ENCODE measurements at regions not wholly inside any gene's neighbourhood (a gene's known extent, or its start where the extent isn't known, plus 50 kb on each side); places are given as distances from the start of the nearest gene placed in this dataset.
A peak's percentile ranks its signal among the peaks of the same experiment; 100 is the strongest.

DNA sequence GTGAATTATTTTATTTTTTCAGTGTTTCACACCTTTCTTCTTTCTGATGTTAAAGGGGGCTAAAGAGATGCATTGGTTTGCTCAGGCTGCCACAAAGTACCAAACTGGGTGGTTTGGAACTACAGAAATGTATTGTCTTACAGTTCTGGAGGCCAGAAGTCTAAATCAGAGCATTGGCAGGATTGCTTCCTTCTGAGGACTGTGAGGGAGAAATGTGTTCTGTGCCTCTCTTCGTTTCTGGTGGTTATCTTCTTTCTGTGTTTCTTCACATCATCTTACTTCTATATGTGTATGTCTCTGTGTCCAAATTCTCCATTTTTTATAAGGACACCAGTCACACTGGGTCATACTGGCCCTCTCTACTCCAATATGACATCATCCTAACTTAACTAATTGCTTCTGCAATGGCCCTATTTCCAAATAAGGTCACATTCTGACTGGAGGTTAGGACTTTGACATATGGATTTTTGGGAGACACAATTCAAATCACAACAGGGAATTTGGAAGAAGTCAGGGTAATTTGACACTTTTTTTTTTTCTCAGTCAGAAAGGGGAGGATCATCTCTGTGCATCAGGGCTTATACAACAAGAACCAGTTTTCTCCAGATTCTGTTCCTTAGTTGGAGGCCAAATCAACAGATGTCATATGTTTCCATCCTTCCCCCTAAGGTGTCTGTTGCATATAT is 188.2 kb downstream of the KCNRG start:
- Histone ChIP-seq H3K9me2 (replicated peaks; ENCODE audit: insufficient read depth, low read length) (no peaks in the 10 kb centered on the region), H3F3A (ENCODE audit: insufficient read depth) (no peaks in the 10 kb centered on the region), H2AFZ (ENCODE audit: low read depth, low read length, severe bottlenecking) (no peak overlapping the region), H3K9me3 (ENCODE audit: insufficient read depth, low read length) (no peaks in the 10 kb centered on the region), H4K20me1 (ENCODE audit: low read depth, low read length) (no peaks in the 10 kb centered on the region), H3K9ac (ENCODE audit: low read length) (no peak overlapping the region), H3K79me2 (ENCODE audit: insufficient read depth, low read length) (no peaks in the 10 kb centered on the region), H3K4me3 (ENCODE audit: insufficient read depth, low read length, poor library complexity, severe bottlenecking) (no peak overlapping the region), H3K27ac (ENCODE audit: low read depth, low read length) (no peak overlapping the region), H3K36me3 (ENCODE audit: low read length) (no peaks in the 10 kb centered on the region), H3K4me2 (ENCODE audit: low read depth, low read length, poor library complexity, severe bottlenecking) (no peak overlapping the region), H3K27me3 (ENCODE audit: low read length) (no peaks in the 10 kb centered on the region)
- no peak for TF ChIP-seq EZH2phosphoT487 (conservative IDR thresholded peaks at IDR 0.05; ENCODE audit: low read length)
- TF ChIP-seq, protein P1, sequence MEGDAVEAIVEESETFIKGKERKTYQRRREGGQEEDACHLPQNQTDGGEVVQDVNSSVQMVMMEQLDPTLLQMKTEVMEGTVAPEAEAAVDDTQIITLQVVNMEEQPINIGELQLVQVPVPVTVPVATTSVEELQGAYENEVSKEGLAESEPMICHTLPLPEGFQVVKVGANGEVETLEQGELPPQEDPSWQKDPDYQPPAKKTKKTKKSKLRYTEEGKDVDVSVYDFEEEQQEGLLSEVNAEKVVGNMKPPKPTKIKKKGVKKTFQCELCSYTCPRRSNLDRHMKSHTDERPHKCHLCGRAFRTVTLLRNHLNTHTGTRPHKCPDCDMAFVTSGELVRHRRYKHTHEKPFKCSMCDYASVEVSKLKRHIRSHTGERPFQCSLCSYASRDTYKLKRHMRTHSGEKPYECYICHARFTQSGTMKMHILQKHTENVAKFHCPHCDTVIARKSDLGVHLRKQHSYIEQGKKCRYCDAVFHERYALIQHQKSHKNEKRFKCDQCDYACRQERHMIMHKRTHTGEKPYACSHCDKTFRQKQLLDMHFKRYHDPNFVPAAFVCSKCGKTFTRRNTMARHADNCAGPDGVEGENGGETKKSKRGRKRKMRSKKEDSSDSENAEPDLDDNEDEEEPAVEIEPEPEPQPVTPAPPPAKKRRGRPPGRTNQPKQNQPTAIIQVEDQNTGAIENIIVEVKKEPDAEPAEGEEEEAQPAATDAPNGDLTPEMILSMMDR (IDR thresholded peaks at IDR 0.05; ENCODE audit: insufficient read depth, low read length, poor library complexity, severe bottlenecking) = no peak

DNA sequence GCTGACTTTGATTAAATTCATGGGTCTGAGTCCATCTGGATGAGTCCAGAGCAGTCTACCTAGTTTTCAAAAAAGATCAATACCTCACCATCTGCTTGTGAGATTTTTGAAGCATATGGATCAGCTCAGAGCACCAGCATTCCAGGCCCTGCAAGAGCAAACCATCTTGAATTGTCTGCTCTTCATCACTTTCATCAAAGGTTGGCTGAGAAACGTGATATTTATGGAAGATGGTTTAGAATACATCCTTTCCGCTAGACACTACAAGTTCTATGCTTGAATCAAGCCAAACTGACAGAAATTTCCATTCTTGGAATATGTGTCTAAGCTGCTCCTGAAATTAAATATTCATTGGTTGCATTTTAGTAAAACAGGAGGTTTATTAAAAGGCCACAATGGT is 190.3 kb downstream of the KCNRG start:
- H3K27ac ChIP-seq (ENCODE audit: low read depth, low read length) = no peak overlapping the region
- no peaks in the 10 kb centered on the region for H3K9me3 ChIP-seq (ENCODE audit: insufficient read depth, low read length)
- H2AFZ ChIP-seq (ENCODE audit: low read depth, low read length, severe bottlenecking) = no peak overlapping the region
- H3K4me3 ChIP-seq (ENCODE audit: insufficient read depth, low read length, poor library complexity, severe bottlenecking) = no peak overlapping the region
- H3K36me3 ChIP-seq (ENCODE audit: low read length) = no peaks in the 10 kb centered on the region
- H3K9ac ChIP-seq (ENCODE audit: low read length) = no peak overlapping the region
- H4K20me1 ChIP-seq (ENCODE audit: low read depth, low read length) = no peaks in the 10 kb centered on the region
- no peak overlapping the region for H3K4me2 ChIP-seq (ENCODE audit: low read depth, low read length, poor library complexity, severe bottlenecking)
- no peaks in the 10 kb centered on the region for H3F3A ChIP-seq (ENCODE audit: insufficient read depth)
- no peaks in the 10 kb centered on the region for H3K27me3 ChIP-seq (ENCODE audit: low read length)
- no peaks in the 10 kb centered on the region for H3K9me2 ChIP-seq (replicated peaks; ENCODE audit: insufficient read depth, low read length)
- H3K79me2 ChIP-seq (ENCODE audit: insufficient read depth, low read length) = no peaks in the 10 kb centered on the region
- TF ChIP-seq, protein P1 (IDR thresholded peaks at IDR 0.05; ENCODE audit: insufficient read depth, low read length, poor library complexity, severe bottlenecking) = no peak
- TF ChIP-seq EZH2phosphoT487 (conservative IDR thresholded peaks at IDR 0.05; ENCODE audit: low read length) = no peak

DNA sequence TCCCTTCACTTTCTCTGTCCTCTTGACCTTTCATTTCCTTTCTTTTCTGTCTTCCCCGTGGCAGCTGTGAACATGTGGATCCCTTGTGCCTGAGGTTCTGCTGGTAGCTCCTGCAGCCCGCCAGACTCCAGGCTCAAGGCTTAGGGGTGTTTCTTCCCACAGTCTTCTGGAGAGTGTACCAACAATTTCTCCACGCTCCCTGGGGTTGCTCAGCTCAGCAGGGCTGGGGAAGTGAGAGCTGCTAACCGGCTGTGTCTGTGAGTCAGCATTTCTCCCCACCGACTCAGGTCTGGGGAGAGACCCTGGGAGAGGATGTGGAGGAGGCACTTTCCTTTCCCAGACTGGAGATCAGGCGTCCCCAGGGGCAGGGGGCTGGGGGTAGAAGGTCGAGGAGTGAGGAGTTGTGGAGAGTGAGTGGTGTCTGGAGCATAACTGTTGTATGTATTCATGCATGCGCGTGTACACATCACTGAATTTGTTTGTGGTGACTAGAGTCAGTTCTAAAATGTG is 193.6 kb downstream of the KCNRG start:
- Histone ChIP-seq H3F3A (ENCODE audit: insufficient read depth) (no peaks in the 10 kb centered on the region), H3K79me2 (ENCODE audit: insufficient read depth, low read length) (no peaks in the 10 kb centered on the region), H3K27ac (ENCODE audit: low read depth, low read length) (no peak overlapping the region), H2AFZ (ENCODE audit: low read depth, low read length, severe bottlenecking) (peak overlapping the region; percentile 55), H3K9ac (ENCODE audit: low read length) (peak overlapping the region; percentile 22; the same call in 1 of the 2 replicates), H3K4me2 (ENCODE audit: low read depth, low read length, poor library complexity, severe bottlenecking) (peak overlapping the region; percentile 38), H3K36me3 (ENCODE audit: low read length) (0 out of 2 replicates have a peak, but pooled peaks cover 3% of the 10 kb centered on the region), H3K9me3 (ENCODE audit: insufficient read depth, low read length) (peaks cover 10% of the 10 kb centered on the region; the same call in 1 of the 2 replicates), H3K27me3 (ENCODE audit: low read length) (no peaks in the 10 kb centered on the region), H4K20me1 (ENCODE audit: low read depth, low read length) (no peaks in the 10 kb centered on the region), H3K4me3 (ENCODE audit: insufficient read depth, low read length, poor library complexity, severe bottlenecking) (no peak overlapping the region), H3K9me2 (replicated peaks; ENCODE audit: insufficient read depth, low read length) (no peaks in the 10 kb centered on the region)
- TF ChIP-seq, protein P1 (IDR thresholded peaks at IDR 0.05; ENCODE audit: insufficient read depth, low read length, poor library complexity, severe bottlenecking) = no peak
- no peak for TF ChIP-seq EZH2phosphoT487 (conservative IDR thresholded peaks at IDR 0.05; ENCODE audit: low read length)

Measured in SU-DHL-6 (cell line).